ENCODE measurements at regions not wholly inside any gene's neighbourhood (a gene's known extent, or its start where the extent isn't known, plus 50 kb on each side); places are given as distances from the start of the nearest gene placed in this dataset.
A peak's percentile ranks its signal among the peaks of the same experiment; 100 is the strongest.

GRCh38 chr2:30318987-30319782 lies 87.9 kb downstream of the LBH start:
- H3K4me3 ChIP-seq (ENCODE audit: low read length), result no peak overlapping the region
- no peak for DNase-seq (ENCODE audit: low read depth)
- TF ChIP-seq CTCF (conservative IDR thresholded peaks at IDR 0.05; ENCODE audit: low read length), result no peak

DNA sequence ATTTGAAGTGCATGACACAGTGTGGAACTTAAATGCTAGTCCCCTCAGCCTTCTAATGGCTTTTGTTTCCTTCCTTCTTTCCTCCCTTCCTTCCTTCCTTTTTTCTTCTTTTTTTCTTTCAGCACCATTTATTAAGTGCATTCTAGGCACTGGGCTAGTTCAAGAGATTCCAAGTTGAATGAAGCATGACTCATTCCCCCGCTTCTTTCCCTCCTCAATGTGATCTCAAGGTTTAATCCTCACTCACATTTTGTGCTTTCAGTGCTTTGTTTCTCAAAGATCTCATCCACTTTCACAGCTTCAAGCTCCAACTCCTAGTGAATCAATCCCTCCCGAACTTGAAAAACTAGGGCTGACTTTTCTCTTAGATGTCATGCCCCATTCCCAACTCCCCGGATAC lies 90.1 kb downstream of the LBH start:
- no peak for TF ChIP-seq CTCF (conservative IDR thresholded peaks at IDR 0.05; ENCODE audit: low read length)
- peak; percentile 32 for DNase-seq (ENCODE audit: low read depth)
- H3K4me3 ChIP-seq (ENCODE audit: low read length), result no peak overlapping the region

DNA sequence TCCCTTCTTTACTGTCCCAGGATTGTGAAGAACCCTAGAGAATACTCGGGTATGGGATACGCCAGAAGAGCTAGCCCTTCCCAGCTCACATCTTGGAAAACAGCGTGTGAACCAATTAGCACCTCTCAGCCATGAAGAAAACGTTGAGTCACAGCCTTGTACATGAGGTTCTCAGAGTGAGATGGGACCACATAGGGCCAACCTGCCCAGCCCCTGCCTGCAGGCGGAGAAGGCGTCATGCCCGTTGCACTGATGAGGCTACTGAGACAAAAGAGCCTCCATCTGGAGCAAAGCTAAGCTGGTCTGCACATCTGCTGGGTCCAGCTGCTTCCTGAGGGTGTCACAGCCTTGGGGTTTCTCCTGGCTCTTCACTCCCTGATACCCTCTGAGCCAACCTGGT lies 92.2 kb downstream of the LBH start:
- DNase-seq (ENCODE audit: low read depth), result no peak
- no peak overlapping the region for H3K4me3 ChIP-seq (ENCODE audit: low read length)
- TF ChIP-seq CTCF (conservative IDR thresholded peaks at IDR 0.05; ENCODE audit: low read length), result no peak

GRCh38 chr2:30324245-30324908 lies 93.0 kb downstream of the LBH start:
- TF ChIP-seq CTCF (conservative IDR thresholded peaks at IDR 0.05; ENCODE audit: low read length), result no peak
- no peak overlapping the region for H3K4me3 ChIP-seq (ENCODE audit: low read length)
- no peak for DNase-seq (ENCODE audit: low read depth)

DNA sequence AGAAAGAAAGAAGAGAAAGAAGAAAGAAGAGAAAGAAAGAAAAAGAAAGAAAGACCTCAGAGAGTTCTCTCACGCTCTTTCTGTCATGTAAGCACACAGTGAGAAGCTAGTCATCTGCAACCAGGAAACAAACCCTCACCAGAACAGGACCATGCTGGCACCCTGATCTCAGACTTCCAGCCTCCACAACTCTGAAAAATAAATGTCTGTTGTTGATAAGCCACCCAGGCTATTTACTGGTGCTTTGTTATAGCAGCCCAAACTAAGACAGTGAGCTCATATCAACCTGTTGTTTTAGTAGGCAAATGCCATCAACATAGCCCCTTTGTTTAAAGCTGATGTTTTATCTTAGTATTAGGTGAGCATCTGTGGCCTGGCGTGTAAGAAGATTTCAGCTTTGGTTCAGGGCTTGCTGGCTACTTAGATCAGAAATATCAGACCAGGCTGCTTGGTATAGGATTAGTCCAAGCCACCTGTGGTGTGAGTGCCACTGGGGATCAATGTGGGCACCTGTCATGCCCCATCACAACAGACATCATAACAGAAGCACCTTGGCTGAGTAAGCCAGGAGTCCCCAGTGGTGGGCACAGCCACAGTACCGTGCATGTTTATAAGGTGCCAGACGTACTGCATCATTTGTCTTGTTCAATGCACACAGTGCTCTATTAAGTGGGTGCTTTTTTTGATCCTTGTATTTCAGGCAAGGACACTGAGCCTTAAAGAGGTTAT lies 94.4 kb downstream of the LBH start:
- H3K4me3 ChIP-seq (ENCODE audit: low read length), result no peak overlapping the region
- no peak for TF ChIP-seq CTCF (conservative IDR thresholded peaks at IDR 0.05; ENCODE audit: low read length)
- DNase-seq (ENCODE audit: low read depth), result no peak

- DNase-seq (ENCODE audit: low read depth), result no peak
- no peak overlapping the region for H3K4me3 ChIP-seq (ENCODE audit: low read length)
- TF ChIP-seq CTCF (conservative IDR thresholded peaks at IDR 0.05; ENCODE audit: low read length), result no peak
Measured at GRCh38 chr2:30326497-30326896, 95.2 kb downstream of the LBH start.
